Upper lobe of left lung (tissue), 6 donors: ENCODE measurements at regions not wholly inside any gene's neighbourhood (a gene's known extent, or its start where the extent isn't known, plus 50 kb on each side); places are given as distances from the start of the nearest gene placed in this dataset.

Experiments used
- ATAC-seq, 2 donors: fragments of 200-7000 bp; cut with Tn5 transposase; one replicate each; pipeline ENCODE4 v1.9.1; 2022; ENCODE audit warnings: mild to moderate bottlenecking in 2 of 2, moderate library complexity in 2 of 2; ENCODE audit not compliant: low FRiP score in 2 of 2
- DNase-seq, 2 donors: peaks; one replicate each; pipeline ENCODE4 v3.0.0-alpha.2; 2019 to 2020
- H3K27ac ChIP-seq, 4 donors: fragments of 200-600 bp; sonication (generic); one replicate each; pipeline ENCODE4 v1.5.1; 2016 to 2019
- H3K27me3 ChIP-seq, 4 donors: fragments of 200-600 bp; sonication (generic); one replicate each; pipeline ENCODE4 v1.5.1; 2017 to 2019
- H3K36me3 ChIP-seq, 4 donors: fragments of 200-600 bp; sonication (generic); one replicate each; pipeline ENCODE4 v1.5.1; 2016 to 2019
- H3K4me1 ChIP-seq, 4 donors: fragments of 200-600 bp; sonication (generic); one replicate each; pipeline ENCODE4 v1.5.1; 2018 to 2019
- H3K4me3 ChIP-seq, 4 donors: fragments of 200-600 bp; sonication (generic); one replicate each; pipeline ENCODE4 v1.5.1; 2017 to 2019; ENCODE audit warnings: mild to moderate bottlenecking in 2 of 4, moderate library complexity in 1 of 4
- H3K9me3 ChIP-seq, 4 donors: fragments of 200-600 bp; sonication (generic); one replicate each; pipeline ENCODE4 v1.5.1; 2018 to 2019
- CTCF ChIP-seq, 6 experiments: fragments of 450-650 bp in 4 of 6; fragments of 200-600 bp in 2 of 6; sonication (generic) in 2 of 6; IDR thresholded peaks; one replicate each; pipeline ENCODE4 v1.5.1; 2016 to 2019; ENCODE audit warnings: antibody characterized with exemption in 6 of 6
- EP300 ChIP-seq, 4 donors: sonication (generic); formaldehyde crosslinking; IDR thresholded peaks; one replicate each; pipeline ENCODE4 v1.5.1; 2017; ENCODE audit warnings: antibody characterized with exemption in 4 of 4, control low read depth in 2 of 4
- POLR2A ChIP-seq, 4 donors: fragments of 450-650 bp; IDR thresholded peaks; one replicate each; pipeline ENCODE4 v1.5.1; 2016 to 2017; ENCODE audit warnings: antibody characterized with exemption in 4 of 4, mild to moderate bottlenecking in 2 of 4
- POLR2AphosphoS5 ChIP-seq, 2 donors: sonication (generic); formaldehyde crosslinking; IDR thresholded peaks; one replicate each; pipeline ENCODE4 v1.5.1; 2017; ENCODE audit warnings: antibody characterized with exemption in 2 of 2
- WGBS, 2 donors: methylation state at CpG; one replicate each; pipeline ENCODE4 v1.1.5; 2017 to 2018; 5-methylcytosine and 5-hydroxymethylcytosine counted together
- donor health status: DM: no; HTN: no; CAD: no; lungs with moderate emphysema.
- donor health status: DM: no; HTN: yes; CAD: no; lungs with severe emphysema.

DNA sequence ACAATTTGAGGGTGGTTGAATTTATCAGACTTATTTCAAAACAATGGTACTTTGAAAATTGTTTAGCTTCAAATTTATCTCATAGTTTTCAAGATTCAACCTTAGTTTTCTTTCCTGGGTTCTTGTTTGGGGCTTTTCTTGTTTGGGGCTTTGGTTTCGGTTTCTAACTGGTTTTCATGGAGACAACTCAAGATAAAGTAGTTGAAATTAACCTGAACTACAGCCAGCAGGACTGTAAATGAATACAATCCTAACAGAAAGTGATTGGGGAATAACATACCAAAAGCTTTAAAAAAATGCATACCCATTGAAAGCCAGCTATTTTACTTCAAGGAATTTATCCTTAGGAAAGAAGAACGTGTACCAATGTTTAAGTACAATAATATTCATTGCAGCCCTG is 133.5 kb upstream of the SLC14A2 start:
- TF ChIP-seq POLR2A (IDR thresholded peaks at IDR 0.05), result no peak
- H3K4me1 ChIP-seq, result no peaks in the 10 kb centered on the region
- DNase-seq, result no peak
- H3K36me3 ChIP-seq, result no peaks in the 10 kb centered on the region
- no peak for ATAC-seq
- no peak overlapping the region for H3K4me3 ChIP-seq
- no peak overlapping the region for H3K27ac ChIP-seq
- H3K27me3 ChIP-seq, result no peaks in the 10 kb centered on the region
- 42 to 62% methylated on average over 2 of the region's 2 CpGs for WGBS, 2 donors
- no peaks in the 10 kb centered on the region for H3K9me3 ChIP-seq

- Histone ChIP-seq H3K9me3 (no peaks in the 10 kb centered on the region), H3K27me3 (no peaks in the 10 kb centered on the region), H3K36me3 (no peaks in the 10 kb centered on the region), H3K4me1 (no peaks in the 10 kb centered on the region), H3K4me3 (no peak overlapping the region), H3K27ac (no peak overlapping the region)
- WGBS, 2 donors, result 50 to 60% methylated on average over 1 of the region's 1 CpG
- no peak for ATAC-seq
- TF ChIP-seq POLR2A (IDR thresholded peaks at IDR 0.05) (no peak), EP300 (IDR thresholded peaks at IDR 0.05) (no peak), POLR2AphosphoS5 (IDR thresholded peaks at IDR 0.05) (no peak), CTCF (IDR thresholded peaks at IDR 0.05) (no peak)
- DNase-seq, result no peak
Measured at GRCh38 chr18:45482286-45482685, 133.0 kb upstream of the SLC14A2 start.

DNA sequence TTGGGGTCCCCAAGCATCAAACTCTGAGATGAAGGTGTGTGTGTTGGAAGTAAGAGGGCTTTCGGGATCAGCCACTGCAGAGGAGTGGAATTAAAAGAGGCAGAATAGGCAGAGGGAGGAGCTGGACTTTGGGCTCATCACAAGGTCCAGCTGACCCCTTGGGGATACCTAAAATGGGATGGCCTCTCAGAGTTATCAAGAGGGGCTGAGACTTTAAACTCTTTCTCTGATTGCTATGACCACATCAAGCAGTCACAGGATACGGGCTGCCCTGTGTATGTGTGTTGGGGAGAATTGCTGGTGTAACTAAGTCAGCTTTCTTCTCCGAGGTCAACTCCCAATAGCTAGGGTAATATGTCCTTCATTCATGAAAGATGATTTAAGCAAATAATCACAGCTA is 127.7 kb upstream of the SLC14A2 start:
- H3K4me3 ChIP-seq, result no peak overlapping the region
- 92 to 100% methylated on average over 3 of the region's 3 CpGs for WGBS, 2 donors
- ATAC-seq (no peak), DNase-seq (no peak)
- TF ChIP-seq CTCF (IDR thresholded peaks at IDR 0.05) (no peak), POLR2AphosphoS5 (IDR thresholded peaks at IDR 0.05) (no peak), EP300 (IDR thresholded peaks at IDR 0.05) (no peak), POLR2A (IDR thresholded peaks at IDR 0.05) (no peak)
- no peak overlapping the region for H3K27ac ChIP-seq
- H3K9me3 ChIP-seq, result no peaks in the 10 kb centered on the region
- no peaks in the 10 kb centered on the region for H3K4me1 ChIP-seq
- no peaks in the 10 kb centered on the region for H3K36me3 ChIP-seq
- no peaks in the 10 kb centered on the region for H3K27me3 ChIP-seq

DNA sequence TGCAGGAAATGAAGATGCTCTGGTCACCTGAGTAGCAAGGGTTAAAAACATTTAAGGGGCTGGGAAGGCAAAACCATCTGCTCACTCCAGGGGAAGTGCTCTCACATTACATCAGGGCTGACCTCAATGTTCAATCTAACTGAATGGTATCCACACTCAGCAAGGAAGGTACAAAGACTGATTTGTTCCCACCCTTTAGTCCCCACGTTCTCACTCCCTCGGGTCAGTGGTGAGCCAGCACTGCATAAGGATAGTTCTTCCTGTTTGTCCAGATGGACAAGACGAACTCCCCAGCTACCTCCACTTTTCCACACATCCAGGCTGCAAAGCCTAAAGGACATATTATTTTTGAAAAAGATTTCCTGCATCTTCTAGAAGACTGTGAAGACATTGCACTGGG is 126.6 kb upstream of the SLC14A2 start:
- WGBS, 2 donors, result 39 to 53% methylated on average over 3 of the region's 3 CpGs

GRCh38 chr18:45493830-45494229 is 121.4 kb upstream of the SLC14A2 start:
- no peak overlapping the region for H3K4me3 ChIP-seq
- no peak for ATAC-seq
- no peak for TF ChIP-seq CTCF (IDR thresholded peaks at IDR 0.05)
- no peak for TF ChIP-seq POLR2A (IDR thresholded peaks at IDR 0.05)
- TF ChIP-seq EP300 (IDR thresholded peaks at IDR 0.05), result no peak
- TF ChIP-seq POLR2AphosphoS5 (IDR thresholded peaks at IDR 0.05), result no peak
- H3K27me3 ChIP-seq, result no peaks in the 10 kb centered on the region
- H3K4me1 ChIP-seq, result no peaks in the 10 kb centered on the region
- WGBS, 2 donors, result 100% methylated on average over 2 of the region's 2 CpGs; no CpG with 5 or more reads in 1 of the 2 donors
- no peak overlapping the region for H3K27ac ChIP-seq
- no peaks in the 10 kb centered on the region for H3K9me3 ChIP-seq
- H3K36me3 ChIP-seq, result no peaks in the 10 kb centered on the region
- DNase-seq, result no peak

More for the DNA sequence above, 126.6 kb upstream of the SLC14A2 start:
- H3K36me3 ChIP-seq, result no peaks in the 10 kb centered on the region
- H3K4me3 ChIP-seq, result no peak overlapping the region
- no peak for TF ChIP-seq POLR2AphosphoS5 (IDR thresholded peaks at IDR 0.05)
- no peak for TF ChIP-seq EP300 (IDR thresholded peaks at IDR 0.05)
- TF ChIP-seq POLR2A (IDR thresholded peaks at IDR 0.05), result no peak
- TF ChIP-seq CTCF (IDR thresholded peaks at IDR 0.05), result no peak
- ATAC-seq, result no peak
- no peaks in the 10 kb centered on the region for H3K27me3 ChIP-seq
- no peak for DNase-seq
- no peaks in the 10 kb centered on the region for H3K4me1 ChIP-seq
- H3K9me3 ChIP-seq, result no peaks in the 10 kb centered on the region
- H3K27ac ChIP-seq, result no peak overlapping the region
